ENCODE measurements at regions not wholly inside any gene's neighbourhood (a gene's known extent, or its start where the extent isn't known, plus 50 kb on each side); places are given as distances from the start of the nearest gene placed in this dataset.
"Not testable (repeated sequence)": the region's sequence is repeated elsewhere in the genome, so short reads cannot be mapped to it uniquely, and the experiment has no call there.

GRCh38 chr10:131581547-131581946 is 270.0 kb upstream of the TCERG1L start:
- DNase-seq (ENCODE audit: low spot score) = not testable (repeated sequence)

- no peak for DNase-seq (ENCODE audit: low spot score)
Observed at GRCh38 chr10:131584287-131584686, 272.8 kb upstream of the TCERG1L start.

GRCh38 chr10:131585761-131586160 is 274.2 kb upstream of the TCERG1L start:
- DNase-seq (ENCODE audit: low spot score) = no peak

- no peak for DNase-seq (ENCODE audit: low spot score)
Observed at GRCh38 chr10:131586958-131587357, 275.4 kb upstream of the TCERG1L start.

- no peak for DNase-seq (ENCODE audit: low spot score)
Observed at GRCh38 chr10:131587976-131588680, 276.6 kb upstream of the TCERG1L start.

GRCh38 chr10:131588704-131589220 is 277.2 kb upstream of the TCERG1L start:
- no peak for DNase-seq (ENCODE audit: low spot score)

- DNase-seq (ENCODE audit: low spot score) = no peak
Observed at GRCh38 chr10:131590567-131590966, 279.0 kb upstream of the TCERG1L start.

GRCh38 chr10:131591936-131592335 is 280.4 kb upstream of the TCERG1L start:
- no peak for DNase-seq (ENCODE audit: low spot score)

- DNase-seq (ENCODE audit: low spot score) = no peak
Observed at GRCh38 chr10:131609176-131609575, 291.6 kb upstream of the PPP2R2D start.

GRCh38 chr10:131615150-131615549 is 285.7 kb upstream of the PPP2R2D start:
- DNase-seq (ENCODE audit: low spot score) = no peak

GRCh38 chr10:131616040-131616439 is 284.8 kb upstream of the PPP2R2D start:
- DNase-seq (ENCODE audit: low spot score) = no peak

- DNase-seq (ENCODE audit: low spot score) = no peak
Observed at GRCh38 chr10:131617113-131617858, 283.5 kb upstream of the PPP2R2D start.

GRCh38 chr10:131618587-131619267 is 282.1 kb upstream of the PPP2R2D start:
- DNase-seq (ENCODE audit: low spot score) = no peak

- no peak for DNase-seq (ENCODE audit: low spot score)
Observed at GRCh38 chr10:131620314-131620713, 280.5 kb upstream of the PPP2R2D start.

- no peak for DNase-seq (ENCODE audit: low spot score)
Observed at GRCh38 chr10:131620904-131621303, 279.9 kb upstream of the PPP2R2D start.

GRCh38 chr10:131621784-131622624 is 278.8 kb upstream of the PPP2R2D start:
- DNase-seq (ENCODE audit: low spot score) = no peak

GRCh38 chr10:131625041-131625440 is 275.8 kb upstream of the PPP2R2D start:
- DNase-seq (ENCODE audit: low spot score) = no peak

GRCh38 chr10:131626274-131626673 is 274.5 kb upstream of the PPP2R2D start:
- no peak for DNase-seq (ENCODE audit: low spot score)

GRCh38 chr10:131629026-131629770 is 271.6 kb upstream of the PPP2R2D start:
- DNase-seq (ENCODE audit: low spot score) = no peak

GRCh38 chr10:131630772-131631258 is 270.0 kb upstream of the PPP2R2D start:
- DNase-seq (ENCODE audit: low spot score) = no peak

GRCh38 chr10:131631619-131632018 is 269.2 kb upstream of the PPP2R2D start:
- DNase-seq (ENCODE audit: low spot score) = no peak
